ENCODE measurements at regions not wholly inside any gene's neighbourhood (a gene's known extent, or its start where the extent isn't known, plus 50 kb on each side); places are given as distances from the start of the nearest gene placed in this dataset.
"Not testable (repeated sequence)": the region's sequence is repeated elsewhere in the genome, so short reads cannot be mapped to it uniquely, and the experiment has no call there.

GRCh38 chr4:19227701-19228100 is 1024.0 kb upstream of the SLIT2 start:
- DNase-seq, result no peak
- no peak overlapping the region for H3K4me3 Mint-ChIP-seq
- no peaks in the 10 kb centered on the region for H3K4me1 Mint-ChIP-seq
- H3K9me3 Mint-ChIP-seq, result no peaks in the 10 kb centered on the region
- no peak overlapping the region for H3K27ac Mint-ChIP-seq
- H3K27me3 Mint-ChIP-seq, result no peaks in the 10 kb centered on the region
- no peaks in the 10 kb centered on the region for H3K36me3 Mint-ChIP-seq

- Mint-ChIP-seq H3K27ac (no peak overlapping the region), H3K4me3 (no peak overlapping the region), H3K36me3 (no peaks in the 10 kb centered on the region), H3K9me3 (no peaks in the 10 kb centered on the region), H3K4me1 (no peaks in the 10 kb centered on the region), H3K27me3 (no peaks in the 10 kb centered on the region)
- DNase-seq, result no peak
Observed at GRCh38 chr4:19224820-19225219, 1026.9 kb upstream of the SLIT2 start.

GRCh38 chr4:19216476-19216875 is 1035.2 kb upstream of the SLIT2 start:
- Mint-ChIP-seq H3K4me1 (no peaks in the 10 kb centered on the region), H3K9me3 (no peaks in the 10 kb centered on the region), H3K4me3 (no peak overlapping the region), H3K36me3 (no peaks in the 10 kb centered on the region), H3K27me3 (no peaks in the 10 kb centered on the region), H3K27ac (no peak overlapping the region)
- no peak for DNase-seq

DNA sequence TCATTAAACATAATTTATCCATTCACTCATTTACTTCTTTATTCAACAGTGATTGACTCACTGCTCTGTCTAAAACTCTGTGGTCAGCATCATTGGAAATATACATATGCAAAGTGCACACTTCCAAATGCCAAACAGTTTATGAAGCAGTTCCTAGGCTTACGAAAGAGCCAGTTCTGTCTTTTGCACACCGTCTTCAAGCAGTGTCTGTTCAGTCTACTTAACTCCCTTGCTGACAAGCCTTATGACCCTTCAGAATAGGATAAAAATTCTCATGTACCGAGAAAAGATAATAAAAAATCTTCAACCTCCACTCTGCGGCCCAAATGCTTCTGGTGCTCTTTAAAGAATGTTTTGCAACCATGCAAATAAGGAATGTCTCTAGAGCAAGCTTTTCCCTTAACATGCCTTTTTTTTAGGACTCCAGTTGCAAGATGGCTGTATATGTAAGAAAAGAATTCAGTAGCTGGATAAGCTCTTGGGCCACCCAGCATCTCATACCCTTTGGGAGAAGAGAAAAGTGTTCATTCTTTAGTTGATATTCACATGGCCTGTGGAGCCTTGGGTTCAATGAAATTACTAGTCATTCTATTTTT is 1037.0 kb upstream of the SLIT2 start:
- Mint-ChIP-seq H3K36me3 (no peaks in the 10 kb centered on the region), H3K4me1 (no peaks in the 10 kb centered on the region), H3K27ac (no peak overlapping the region), H3K27me3 (no peaks in the 10 kb centered on the region), H3K9me3 (peaks cover 5% of the 10 kb centered on the region), H3K4me3 (no peak overlapping the region)
- no peak for DNase-seq

DNA sequence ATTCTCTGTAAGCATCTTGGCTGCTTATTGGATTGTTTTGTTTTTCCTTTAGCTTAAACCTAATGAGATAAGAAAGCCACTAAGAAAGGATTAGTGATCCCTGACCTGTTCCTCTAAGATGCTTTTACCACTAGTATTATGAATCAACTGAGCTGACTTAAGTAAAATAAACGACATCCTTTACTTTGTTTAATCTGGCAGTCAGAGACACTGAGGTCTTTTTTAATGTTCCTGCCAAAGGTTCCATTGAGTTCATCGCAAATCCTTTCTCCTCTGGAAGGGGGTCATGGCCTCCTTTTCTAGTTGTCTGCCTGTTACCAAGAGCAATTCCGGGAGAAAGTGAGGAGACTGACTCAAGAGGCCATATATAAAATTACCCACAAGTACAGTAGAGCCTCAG is 1038.3 kb upstream of the SLIT2 start:
- no peaks in the 10 kb centered on the region for H3K36me3 Mint-ChIP-seq
- DNase-seq, result no peak
- peaks cover 6% of the 10 kb centered on the region for H3K9me3 Mint-ChIP-seq
- no peaks in the 10 kb centered on the region for H3K27me3 Mint-ChIP-seq
- H3K4me1 Mint-ChIP-seq, result no peaks in the 10 kb centered on the region
- H3K27ac Mint-ChIP-seq, result no peak overlapping the region
- no peak overlapping the region for H3K4me3 Mint-ChIP-seq

- H3K36me3 Mint-ChIP-seq, result no peaks in the 10 kb centered on the region
- no peaks in the 10 kb centered on the region for H3K27me3 Mint-ChIP-seq
- H3K4me3 Mint-ChIP-seq, result no peak overlapping the region
- H3K4me1 Mint-ChIP-seq, result no peaks in the 10 kb centered on the region
- no peak overlapping the region for H3K27ac Mint-ChIP-seq
- peaks cover 9% of the 10 kb centered on the region for H3K9me3 Mint-ChIP-seq
- DNase-seq, result no peak
Observed at GRCh38 chr4:19205853-19206252, 1045.9 kb upstream of the SLIT2 start.

DNA sequence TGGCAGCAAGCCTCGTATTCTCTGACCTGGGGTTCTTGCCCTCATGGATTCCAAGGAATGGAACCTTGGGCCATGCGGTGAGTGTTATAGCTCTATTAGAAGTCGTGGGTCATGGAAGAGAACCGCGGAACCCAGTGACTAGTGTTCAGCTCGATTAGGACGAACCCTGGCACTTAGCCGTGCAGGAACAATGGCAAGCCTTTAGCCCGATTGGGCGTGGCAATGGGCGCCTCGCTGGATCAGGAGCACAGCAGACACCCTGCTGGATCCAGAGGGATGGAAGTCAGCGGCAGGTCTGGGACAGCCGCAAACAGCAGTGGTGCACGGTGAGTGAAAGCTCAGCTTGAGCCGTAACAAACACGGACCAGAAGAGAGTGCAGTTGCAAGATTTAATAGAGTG is 1053.9 kb upstream of the SLIT2 start:
- DNase-seq, H3K9me3 Mint-ChIP-seq, H3K27ac Mint-ChIP-seq, H3K4me1 Mint-ChIP-seq, H3K4me3 Mint-ChIP-seq, H3K27me3 Mint-ChIP-seq, H3K36me3 Mint-ChIP-seq: not testable (repeated sequence)

- H3K36me3 Mint-ChIP-seq, result no peaks in the 10 kb centered on the region
- H3K27me3 Mint-ChIP-seq, result no peaks in the 10 kb centered on the region
- H3K9me3 Mint-ChIP-seq, result peaks cover 2% of the 10 kb centered on the region
- H3K4me3 Mint-ChIP-seq, result no peak overlapping the region
- no peaks in the 10 kb centered on the region for H3K4me1 Mint-ChIP-seq
- H3K27ac Mint-ChIP-seq, result no peak overlapping the region
- no peak for DNase-seq
Observed at GRCh38 chr4:19195696-19196095, 1056.0 kb upstream of the SLIT2 start.

DNA sequence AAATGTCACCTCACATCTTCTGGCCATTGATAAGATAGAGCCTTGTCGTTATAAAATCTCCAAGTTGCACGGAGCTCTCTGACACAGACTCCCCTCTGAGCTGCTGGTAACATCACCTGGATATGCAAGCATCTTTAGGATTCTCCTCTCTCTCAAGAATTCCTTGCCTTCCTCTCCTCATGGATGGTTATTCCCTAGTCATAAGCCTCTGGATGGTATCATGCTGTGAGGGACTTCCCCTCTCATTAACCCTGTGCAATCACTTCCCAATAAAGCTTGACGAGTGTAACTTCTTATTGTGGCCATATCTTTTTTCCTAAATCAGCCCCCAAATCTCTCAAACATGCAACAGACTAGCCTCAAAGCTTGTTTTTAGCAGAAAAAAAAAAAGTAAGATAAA is 1057.0 kb upstream of the SLIT2 start:
- Mint-ChIP-seq H3K4me3 (no peak overlapping the region), H3K27me3 (no peaks in the 10 kb centered on the region), H3K4me1 (no peaks in the 10 kb centered on the region), H3K36me3 (no peaks in the 10 kb centered on the region), H3K9me3 (peaks cover 2% of the 10 kb centered on the region), H3K27ac (no peak overlapping the region)
- no peak for DNase-seq

GRCh38 chr4:19193274-19193981 is 1058.3 kb upstream of the SLIT2 start:
- DNase-seq, result no peak
- H3K27ac Mint-ChIP-seq, result no peak overlapping the region
- H3K27me3 Mint-ChIP-seq, result no peaks in the 10 kb centered on the region
- no peak overlapping the region for H3K4me3 Mint-ChIP-seq
- peaks cover 2% of the 10 kb centered on the region for H3K9me3 Mint-ChIP-seq
- no peaks in the 10 kb centered on the region for H3K36me3 Mint-ChIP-seq
- H3K4me1 Mint-ChIP-seq, result no peaks in the 10 kb centered on the region

- H3K27ac Mint-ChIP-seq, result no peak overlapping the region
- H3K9me3 Mint-ChIP-seq, result peaks cover 2% of the 10 kb centered on the region
- DNase-seq, result no peak
- H3K4me3 Mint-ChIP-seq, result no peak overlapping the region
- H3K27me3 Mint-ChIP-seq, result no peaks in the 10 kb centered on the region
- H3K36me3 Mint-ChIP-seq, result no peaks in the 10 kb centered on the region
- no peaks in the 10 kb centered on the region for H3K4me1 Mint-ChIP-seq
Observed at GRCh38 chr4:19191979-19192650, 1059.6 kb upstream of the SLIT2 start.

- H3K27me3 Mint-ChIP-seq, result no peaks in the 10 kb centered on the region
- H3K36me3 Mint-ChIP-seq, result no peaks in the 10 kb centered on the region
- no peaks in the 10 kb centered on the region for H3K9me3 Mint-ChIP-seq
Observed at GRCh38 chr4:19187691-19188090, 1064.0 kb upstream of the SLIT2 start.

DNA sequence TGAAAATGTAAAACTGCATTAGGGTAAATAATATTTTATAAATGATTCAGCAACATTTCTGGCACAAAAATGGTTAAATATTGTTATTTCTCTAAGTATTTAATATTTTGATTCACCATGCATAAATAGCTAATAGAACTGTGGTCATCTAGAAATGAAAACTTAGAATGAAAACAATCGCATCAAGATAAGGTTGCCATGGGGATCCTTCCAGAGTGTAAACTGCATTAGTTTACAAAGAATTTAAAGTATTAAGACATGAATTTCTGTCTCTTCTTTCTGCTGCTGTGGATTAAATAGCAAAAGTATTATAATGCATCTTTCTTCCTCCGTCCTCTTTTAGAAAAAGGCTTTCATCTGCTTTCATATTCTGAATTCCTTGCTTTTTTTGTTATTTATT is 1064.6 kb upstream of the SLIT2 start:
- DNase-seq, result no peak
- Mint-ChIP-seq H3K27me3 (no peaks in the 10 kb centered on the region), H3K4me3 (no peak overlapping the region), H3K9me3 (no peaks in the 10 kb centered on the region), H3K27ac (no peak overlapping the region), H3K4me1 (no peaks in the 10 kb centered on the region), H3K36me3 (no peaks in the 10 kb centered on the region)

More at GRCh38 chr4:19187691-19188090, 1064.0 kb upstream of the SLIT2 start:
- no peak overlapping the region for H3K27ac Mint-ChIP-seq
- H3K4me3 Mint-ChIP-seq, result no peak overlapping the region
- H3K4me1 Mint-ChIP-seq, result no peaks in the 10 kb centered on the region
- no peak for DNase-seq

- not testable (repeated sequence) for H3K27ac Mint-ChIP-seq, H3K27me3 Mint-ChIP-seq, H3K9me3 Mint-ChIP-seq, H3K4me3 Mint-ChIP-seq, DNase-seq, H3K4me1 Mint-ChIP-seq, H3K36me3 Mint-ChIP-seq
Observed at GRCh38 chr4:19181631-19182030, 1070.1 kb upstream of the SLIT2 start.

DNA sequence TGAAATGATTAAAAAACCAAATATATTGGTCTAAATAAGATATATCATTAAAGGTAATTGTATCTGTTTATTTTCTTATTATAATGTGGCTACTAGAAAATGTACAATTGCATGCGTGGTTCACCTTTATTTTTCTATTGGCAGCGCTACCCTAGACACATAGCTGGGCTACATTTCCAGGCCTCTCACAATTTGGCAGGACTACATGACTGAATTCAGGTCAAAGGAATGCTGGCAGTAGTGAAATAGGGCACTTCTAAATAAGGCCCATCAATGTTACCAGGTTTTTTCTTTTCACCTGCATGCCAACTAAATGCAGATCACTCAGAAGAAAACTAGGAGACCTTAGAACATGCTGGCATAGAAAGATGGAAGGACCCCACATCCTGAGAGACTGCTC is 1072.9 kb upstream of the SLIT2 start:
- Mint-ChIP-seq H3K36me3 (no peaks in the 10 kb centered on the region), H3K4me3 (no peak overlapping the region), H3K27ac (no peak overlapping the region), H3K4me1 (no peaks in the 10 kb centered on the region), H3K27me3 (no peaks in the 10 kb centered on the region), H3K9me3 (peaks cover 3% of the 10 kb centered on the region)
- DNase-seq, result no peak

DNA sequence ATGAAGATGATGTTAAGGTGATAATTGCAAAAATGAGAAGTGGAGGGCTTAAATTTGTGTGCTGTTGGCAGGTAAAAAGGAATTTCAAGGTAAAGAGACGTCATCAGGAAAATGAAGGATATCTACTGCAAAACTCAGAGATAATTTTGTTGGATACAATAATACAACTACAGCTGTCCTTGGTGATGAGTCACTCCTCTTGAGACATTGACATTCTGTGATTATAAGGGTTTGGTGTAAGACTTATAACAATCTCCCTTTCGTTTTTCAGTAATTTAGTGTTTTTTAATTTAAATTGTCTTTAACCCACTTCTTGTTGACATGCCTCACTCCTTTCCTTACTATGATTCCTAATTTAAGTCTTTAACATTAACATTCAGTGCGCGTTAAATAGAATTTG is 1074.1 kb upstream of the SLIT2 start:
- H3K36me3 Mint-ChIP-seq, result no peaks in the 10 kb centered on the region

More for the DNA sequence above, 1074.1 kb upstream of the SLIT2 start:
- H3K27me3 Mint-ChIP-seq, result no peaks in the 10 kb centered on the region
- H3K4me1 Mint-ChIP-seq, result no peaks in the 10 kb centered on the region
- peaks cover 3% of the 10 kb centered on the region for H3K9me3 Mint-ChIP-seq
- DNase-seq, result no peak
- H3K27ac Mint-ChIP-seq, result no peak overlapping the region
- no peak overlapping the region for H3K4me3 Mint-ChIP-seq

Measured in activated naive CD8-positive, alpha-beta T cell treated with anti-CD3 and anti-CD28 coated beads for 36 hours (primary cell).